ENCODE measurements at regions not wholly inside any gene's neighbourhood (a gene's known extent, or its start where the extent isn't known, plus 50 kb on each side); places are given as distances from the start of the nearest gene placed in this dataset.
A peak's percentile ranks its signal among the peaks of the same experiment; 100 is the strongest.

- H3K4me1 Mint-ChIP-seq: peaks cover 20% of the 10 kb centered on the region
- no peaks in the 10 kb centered on the region for H3K36me3 Mint-ChIP-seq (ENCODE audit: low read depth)
- no peak overlapping the region for H3K4me3 Mint-ChIP-seq
- H3K9me3 Mint-ChIP-seq: peaks cover 11% of the 10 kb centered on the region
- DNase-seq: no peak
- H3K27ac Mint-ChIP-seq: no peak overlapping the region
- TF ChIP-seq, protein P1, sequence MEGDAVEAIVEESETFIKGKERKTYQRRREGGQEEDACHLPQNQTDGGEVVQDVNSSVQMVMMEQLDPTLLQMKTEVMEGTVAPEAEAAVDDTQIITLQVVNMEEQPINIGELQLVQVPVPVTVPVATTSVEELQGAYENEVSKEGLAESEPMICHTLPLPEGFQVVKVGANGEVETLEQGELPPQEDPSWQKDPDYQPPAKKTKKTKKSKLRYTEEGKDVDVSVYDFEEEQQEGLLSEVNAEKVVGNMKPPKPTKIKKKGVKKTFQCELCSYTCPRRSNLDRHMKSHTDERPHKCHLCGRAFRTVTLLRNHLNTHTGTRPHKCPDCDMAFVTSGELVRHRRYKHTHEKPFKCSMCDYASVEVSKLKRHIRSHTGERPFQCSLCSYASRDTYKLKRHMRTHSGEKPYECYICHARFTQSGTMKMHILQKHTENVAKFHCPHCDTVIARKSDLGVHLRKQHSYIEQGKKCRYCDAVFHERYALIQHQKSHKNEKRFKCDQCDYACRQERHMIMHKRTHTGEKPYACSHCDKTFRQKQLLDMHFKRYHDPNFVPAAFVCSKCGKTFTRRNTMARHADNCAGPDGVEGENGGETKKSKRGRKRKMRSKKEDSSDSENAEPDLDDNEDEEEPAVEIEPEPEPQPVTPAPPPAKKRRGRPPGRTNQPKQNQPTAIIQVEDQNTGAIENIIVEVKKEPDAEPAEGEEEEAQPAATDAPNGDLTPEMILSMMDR (IDR thresholded peaks at IDR 0.05): no peak
- H3K27me3 Mint-ChIP-seq (ENCODE audit: low read depth, poor library complexity): no peaks in the 10 kb centered on the region
These were observed 74.9 kb downstream of the ANKEF1 start for GRCh38 chr20:10109641-10110040.

GRCh38 chr20:10110151-10110550 is 75.4 kb downstream of the ANKEF1 start:
- Mint-ChIP-seq H3K4me3 (no peak overlapping the region), H3K27ac (no peak overlapping the region), H3K9me3 (peaks cover 11% of the 10 kb centered on the region), H3K27me3 (ENCODE audit: low read depth, poor library complexity) (no peaks in the 10 kb centered on the region), H3K4me1 (peaks cover 20% of the 10 kb centered on the region), H3K36me3 (ENCODE audit: low read depth) (no peaks in the 10 kb centered on the region)
- TF ChIP-seq, protein P1 (IDR thresholded peaks at IDR 0.05): no peak
- no peak for DNase-seq

DNA sequence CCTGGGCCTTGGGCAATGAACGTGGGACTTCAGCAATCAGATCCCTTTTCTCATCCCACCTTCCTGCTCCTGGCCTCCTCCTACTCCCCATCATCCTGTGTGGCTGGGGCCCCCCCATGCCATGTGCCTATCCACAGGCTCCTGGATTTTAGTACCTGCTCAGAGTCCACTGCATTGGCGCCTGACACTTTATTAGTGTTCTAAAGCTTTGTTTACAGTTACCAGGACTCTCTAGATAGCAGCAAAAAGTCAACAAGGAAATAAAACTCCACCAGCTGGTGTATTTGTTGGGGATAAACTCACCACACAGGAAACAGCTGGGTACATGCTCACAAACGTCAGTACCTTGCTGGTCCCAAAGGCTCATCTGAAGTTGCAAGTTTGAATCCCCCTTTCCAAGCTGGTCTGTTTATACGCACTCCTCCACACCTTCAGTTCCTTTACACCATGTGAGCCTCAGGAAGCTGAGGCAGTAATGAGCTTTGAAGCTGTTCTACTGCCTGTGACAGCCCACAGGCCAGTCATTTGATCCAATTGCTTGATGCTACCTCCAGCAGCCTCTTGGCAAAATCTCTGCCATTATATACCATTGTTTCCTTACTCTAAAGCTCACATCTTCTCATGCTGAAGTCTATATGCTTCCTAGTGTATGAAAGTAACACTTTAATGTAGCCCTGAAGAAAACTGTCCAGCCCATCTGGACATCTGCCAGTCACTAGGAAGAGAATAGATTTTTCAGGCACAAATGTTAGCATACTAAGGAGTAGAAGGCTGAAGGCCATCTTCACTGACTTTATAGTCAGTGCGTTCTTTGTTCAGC is 76.6 kb downstream of the ANKEF1 start:
- Mint-ChIP-seq H3K9me3 (peaks cover 11% of the 10 kb centered on the region), H3K36me3 (ENCODE audit: low read depth) (no peaks in the 10 kb centered on the region), H3K4me1 (peaks cover 15% of the 10 kb centered on the region), H3K4me3 (no peak overlapping the region), H3K27me3 (ENCODE audit: low read depth, poor library complexity) (no peaks in the 10 kb centered on the region), H3K27ac (peak overlapping the region; percentile 49)
- DNase-seq: no peak
- TF ChIP-seq, protein P1 (IDR thresholded peaks at IDR 0.05): no peak

- no peak for DNase-seq
- peaks cover 9% of the 10 kb centered on the region for H3K9me3 Mint-ChIP-seq
- peaks cover 15% of the 10 kb centered on the region for H3K4me1 Mint-ChIP-seq
- TF ChIP-seq, protein P1 (IDR thresholded peaks at IDR 0.05): no peak
- H3K27me3 Mint-ChIP-seq (ENCODE audit: low read depth, poor library complexity): no peaks in the 10 kb centered on the region
- peak overlapping the region; percentile 83 for H3K27ac Mint-ChIP-seq
- H3K4me3 Mint-ChIP-seq: no peak overlapping the region
- H3K36me3 Mint-ChIP-seq (ENCODE audit: low read depth): no peaks in the 10 kb centered on the region
These were observed 77.1 kb downstream of the ANKEF1 start for GRCh38 chr20:10111959-10112250.

DNA sequence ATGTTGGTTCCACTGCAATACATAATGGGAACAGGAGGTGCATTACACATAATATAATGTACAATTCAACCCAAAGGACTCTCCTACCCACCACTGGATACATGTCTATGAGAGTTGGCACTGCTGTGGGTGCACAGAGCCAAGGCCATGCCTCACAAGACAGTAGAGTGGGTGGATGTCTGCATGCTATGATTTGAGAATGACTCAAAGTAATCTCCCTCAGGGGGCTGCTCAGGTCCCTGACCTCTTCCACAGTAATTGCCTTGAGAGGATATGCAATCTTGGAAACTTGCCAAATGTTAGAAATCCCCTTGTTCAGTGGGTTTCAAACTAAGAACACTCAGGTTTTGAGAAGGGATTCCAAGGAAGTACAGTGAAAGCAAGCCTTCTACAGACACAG is 79.0 kb downstream of the ANKEF1 start:
- TF ChIP-seq, protein P1 (IDR thresholded peaks at IDR 0.05): no peak
- peaks cover 2% of the 10 kb centered on the region for H3K9me3 Mint-ChIP-seq
- H3K27ac Mint-ChIP-seq: peak overlapping the region; percentile 7
- H3K4me3 Mint-ChIP-seq: no peak overlapping the region
- DNase-seq: no peak
- H3K27me3 Mint-ChIP-seq (ENCODE audit: low read depth, poor library complexity): no peaks in the 10 kb centered on the region
- H3K36me3 Mint-ChIP-seq (ENCODE audit: low read depth): no peaks in the 10 kb centered on the region
- peaks cover 15% of the 10 kb centered on the region for H3K4me1 Mint-ChIP-seq

- no peaks in the 10 kb centered on the region for H3K9me3 Mint-ChIP-seq
- peaks cover 15% of the 10 kb centered on the region for H3K4me1 Mint-ChIP-seq
- no peak overlapping the region for H3K4me3 Mint-ChIP-seq
- no peak for DNase-seq
- TF ChIP-seq, protein P1 (IDR thresholded peaks at IDR 0.05): no peak
- H3K27ac Mint-ChIP-seq: no peak overlapping the region
- H3K27me3 Mint-ChIP-seq (ENCODE audit: low read depth, poor library complexity): no peaks in the 10 kb centered on the region
- no peaks in the 10 kb centered on the region for H3K36me3 Mint-ChIP-seq (ENCODE audit: low read depth)
These were observed 79.8 kb downstream of the ANKEF1 start for GRCh38 chr20:10114598-10114997.
